ENCODE measurements at regions not wholly inside any gene's neighbourhood (a gene's known extent, or its start where the extent isn't known, plus 50 kb on each side); places are given as distances from the start of the nearest gene placed in this dataset.

DNA sequence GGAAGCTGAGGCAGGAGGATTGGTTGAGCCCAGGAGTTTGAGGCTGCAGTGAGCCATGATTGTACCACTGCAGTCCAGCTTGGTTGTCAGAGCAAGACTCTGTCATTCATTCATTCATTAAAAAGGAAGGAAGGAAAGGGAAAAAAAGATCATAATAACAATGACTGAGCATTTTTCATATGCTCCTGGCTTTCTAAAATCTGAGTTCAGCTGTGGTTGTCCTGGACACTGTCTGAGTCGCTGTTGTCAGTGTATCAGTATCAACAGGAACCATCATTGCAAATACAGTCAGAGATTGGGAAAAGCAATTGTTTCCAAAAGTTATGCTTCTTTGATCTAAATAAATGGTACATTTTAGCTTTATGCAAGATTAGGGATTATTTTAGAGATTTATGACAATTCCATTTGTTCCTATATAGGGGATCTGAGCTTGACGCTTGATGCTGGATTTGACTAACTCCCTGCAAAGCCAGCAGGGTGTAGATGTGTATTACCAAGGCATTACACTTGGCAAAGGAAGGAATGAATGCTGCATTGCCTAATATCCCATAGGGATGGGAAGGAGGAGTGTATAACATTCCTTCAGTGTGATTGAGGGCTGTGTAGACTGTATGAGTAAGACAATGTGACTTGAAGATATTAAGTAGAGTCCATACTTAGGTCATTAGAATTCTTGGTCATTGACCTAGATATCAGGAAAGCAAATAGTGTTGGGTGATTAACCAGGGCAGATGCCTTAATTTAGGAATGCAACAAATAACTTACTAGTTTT, 100.2 kb downstream of the DISP1 start:
- DNase-seq: no peak

DNA sequence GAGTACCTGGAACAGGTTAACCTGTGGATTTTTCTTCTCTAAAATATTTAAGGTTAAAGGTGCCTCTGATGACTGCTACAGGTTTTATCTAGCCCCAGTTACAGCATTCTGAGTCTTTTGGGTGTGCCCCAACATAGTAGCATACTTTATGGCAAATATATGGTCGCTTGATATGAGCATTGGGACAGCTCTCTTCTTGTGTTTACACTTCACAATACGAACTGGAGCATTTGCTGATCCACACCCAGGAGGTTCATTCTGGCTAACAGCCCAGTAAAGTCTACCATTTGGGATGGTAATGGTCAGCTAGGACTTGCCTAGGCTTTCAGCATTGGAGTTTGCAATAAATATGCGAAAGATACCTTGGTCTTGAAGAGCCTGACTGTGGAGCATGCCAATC, 101.3 kb downstream of the DISP1 start:
- DNase-seq: no peak

DNA sequence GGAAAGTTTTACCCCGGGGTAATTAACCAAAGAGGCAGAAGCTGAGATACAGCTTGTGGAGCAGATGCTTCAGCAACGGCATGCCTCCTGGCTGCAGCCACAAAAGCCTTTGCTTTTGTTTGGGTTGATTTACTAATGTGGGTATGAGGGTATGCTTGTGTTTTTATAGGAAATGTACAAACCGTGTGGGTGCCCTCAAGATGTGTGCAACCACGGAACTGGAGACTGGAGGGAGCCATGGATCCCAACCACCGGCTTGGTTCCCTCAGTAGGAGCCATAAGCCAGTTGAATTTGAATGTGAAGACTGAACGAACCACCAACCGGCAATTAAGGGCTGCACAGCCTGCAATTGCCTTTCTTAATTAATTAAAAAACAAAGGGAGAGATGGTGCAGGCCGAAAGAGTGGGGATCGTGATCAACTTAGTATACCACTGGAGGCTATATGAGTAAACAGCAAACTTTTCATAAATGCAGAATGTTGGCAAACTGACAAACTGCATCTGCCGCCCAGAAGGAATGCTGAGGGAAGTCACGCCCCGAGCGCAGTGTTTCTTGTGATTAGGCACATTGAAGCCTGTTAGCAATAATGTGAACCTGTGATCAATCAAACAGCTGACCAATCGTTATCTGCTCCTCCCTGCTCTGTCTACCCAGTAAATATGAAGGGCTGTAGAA, 104.1 kb downstream of the DISP1 start:
- no peak for DNase-seq

DNA sequence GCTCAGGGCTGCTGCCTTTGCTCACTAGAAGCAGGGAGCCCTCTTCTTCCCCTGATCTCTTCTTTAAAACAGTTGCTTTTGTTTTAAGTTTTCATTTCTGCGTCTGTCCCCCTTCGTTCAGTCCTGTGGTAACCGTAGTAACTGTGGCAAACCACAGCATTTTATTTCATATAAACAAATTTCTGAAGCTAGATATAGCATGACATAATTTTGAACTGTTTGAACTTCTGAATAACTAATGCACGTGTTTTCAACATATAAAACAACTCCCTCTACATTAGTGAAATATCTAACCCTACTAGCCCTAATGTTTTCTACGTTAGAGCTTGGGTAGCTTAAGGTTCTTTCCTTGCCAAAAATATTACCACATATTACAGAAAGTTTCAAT, 104.6 kb downstream of the DISP1 start:
- DNase-seq: no peak

DNA sequence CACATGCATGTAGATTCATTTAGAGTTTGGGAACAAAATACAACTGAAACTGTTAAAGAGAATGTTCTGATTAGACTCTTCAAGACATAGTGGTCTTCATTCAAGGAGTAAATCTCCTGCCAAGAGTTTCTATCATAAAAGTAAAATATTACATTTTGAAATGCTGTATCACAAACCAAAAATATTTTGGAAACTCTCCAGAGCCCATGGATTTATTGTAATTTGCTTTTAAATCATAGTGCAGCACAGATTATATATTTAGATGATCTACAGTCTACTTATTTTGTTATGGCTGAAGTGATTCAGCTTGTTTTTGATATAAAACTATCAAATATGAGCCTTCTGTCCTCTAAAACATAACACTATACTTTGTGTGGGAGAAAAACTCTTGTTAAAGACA, 105.3 kb downstream of the DISP1 start:
- DNase-seq: no peak

DNA sequence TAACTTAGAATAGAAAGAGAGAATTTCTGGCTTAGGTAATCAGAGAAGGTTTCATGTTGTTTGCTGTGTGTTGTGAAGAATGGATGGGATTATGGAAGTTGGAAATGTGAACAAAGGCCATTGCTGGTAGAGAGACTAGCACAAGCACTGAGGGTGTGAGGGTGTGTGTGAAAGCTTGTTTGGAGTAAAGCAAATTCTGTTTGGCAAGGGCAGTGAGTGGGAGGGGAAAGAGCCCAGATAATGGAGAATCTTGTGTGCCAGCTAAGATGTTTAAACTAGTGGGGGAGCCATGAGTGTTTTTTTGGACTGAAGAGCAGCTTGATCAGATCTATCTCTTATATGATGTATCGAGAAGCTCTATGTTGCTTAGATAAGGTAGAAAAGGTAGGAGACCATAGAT, 107.1 kb downstream of the DISP1 start:
- no peak for DNase-seq

DNA sequence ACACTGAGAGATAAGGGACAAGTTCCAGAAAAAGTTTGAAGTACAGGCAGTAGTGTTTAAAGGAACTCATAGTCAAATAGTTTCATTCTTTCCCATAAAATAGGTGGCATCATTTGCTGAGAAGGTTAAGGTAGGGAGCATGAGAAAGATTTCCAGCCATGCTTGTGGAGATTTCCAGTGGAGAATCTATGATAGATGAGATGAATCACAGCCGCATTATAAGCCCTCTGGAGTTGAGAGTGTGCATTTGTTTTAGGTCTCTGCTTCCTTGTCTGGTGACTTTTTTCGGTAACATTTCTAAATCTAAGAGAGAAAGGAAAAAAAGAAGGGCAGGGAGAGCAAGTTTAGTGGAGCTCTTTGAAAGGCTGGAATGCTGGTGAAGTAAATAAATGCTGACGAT, 108.7 kb downstream of the DISP1 start:
- no peak for DNase-seq

DNA sequence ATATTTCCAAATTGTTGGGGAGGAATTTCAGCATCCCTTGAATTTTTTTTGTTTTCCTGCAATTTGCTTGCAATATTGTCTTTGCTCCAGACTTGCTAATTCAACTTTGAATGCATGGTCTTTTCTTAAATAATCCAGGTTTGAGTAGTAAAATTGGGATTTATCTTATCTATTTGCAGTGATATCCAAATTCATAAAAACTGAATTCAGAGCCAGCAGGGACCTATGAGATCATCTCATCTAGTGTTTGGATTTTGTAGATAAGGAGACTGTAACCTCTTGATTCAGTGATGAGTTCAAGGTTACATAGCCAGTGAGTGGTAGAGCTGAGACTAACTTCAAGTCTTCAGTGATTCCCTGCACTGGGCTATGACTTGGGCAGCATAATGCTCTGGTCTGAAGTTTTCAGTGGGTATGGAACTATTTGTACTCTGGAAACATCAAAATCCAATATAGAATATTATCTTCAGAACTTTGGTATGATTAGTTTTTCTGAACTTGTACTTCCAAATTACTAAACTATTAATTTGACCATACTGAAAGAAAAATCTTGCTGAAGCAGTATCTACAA, 109.4 kb downstream of the DISP1 start:
- DNase-seq: no peak

DNA sequence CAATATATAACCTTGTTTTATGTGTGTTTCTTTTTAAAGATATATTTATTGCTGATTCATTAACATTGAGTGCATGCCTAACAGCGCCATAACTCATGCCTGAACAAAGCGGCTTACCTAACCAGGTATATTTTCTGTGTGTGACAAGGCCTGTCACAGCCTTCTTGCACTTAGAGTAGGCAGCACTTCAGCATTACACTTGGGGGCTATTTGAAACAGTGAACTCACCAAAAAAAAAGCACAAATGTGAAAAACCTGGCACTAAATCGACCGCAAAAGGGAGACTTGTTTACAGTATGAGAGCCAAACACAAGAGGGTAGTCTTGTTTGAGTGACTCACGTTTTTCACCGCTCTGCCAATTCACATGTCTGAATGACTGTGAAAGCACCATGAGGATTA, 111.7 kb downstream of the DISP1 start:
- DNase-seq: no peak

DNA sequence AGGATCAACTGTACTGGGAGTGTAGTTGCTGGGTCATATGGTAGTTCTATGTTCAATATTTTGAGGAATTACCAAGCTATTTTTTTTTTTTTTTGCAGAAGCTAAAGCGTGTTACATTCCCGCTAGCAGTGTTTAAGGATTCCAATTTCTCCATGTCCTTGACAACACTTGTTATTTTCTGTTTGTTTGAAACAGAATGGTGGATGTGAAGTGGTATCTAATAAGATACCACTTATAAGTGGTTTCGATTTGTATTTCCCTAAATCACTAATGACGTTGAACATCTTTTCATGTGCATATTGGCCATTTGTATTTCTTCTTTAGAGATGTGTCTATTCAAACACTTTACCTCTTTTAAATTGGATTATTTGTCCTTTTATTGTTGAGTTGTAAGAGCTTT, 112.2 kb downstream of the DISP1 start:
- no peak for DNase-seq

DNA sequence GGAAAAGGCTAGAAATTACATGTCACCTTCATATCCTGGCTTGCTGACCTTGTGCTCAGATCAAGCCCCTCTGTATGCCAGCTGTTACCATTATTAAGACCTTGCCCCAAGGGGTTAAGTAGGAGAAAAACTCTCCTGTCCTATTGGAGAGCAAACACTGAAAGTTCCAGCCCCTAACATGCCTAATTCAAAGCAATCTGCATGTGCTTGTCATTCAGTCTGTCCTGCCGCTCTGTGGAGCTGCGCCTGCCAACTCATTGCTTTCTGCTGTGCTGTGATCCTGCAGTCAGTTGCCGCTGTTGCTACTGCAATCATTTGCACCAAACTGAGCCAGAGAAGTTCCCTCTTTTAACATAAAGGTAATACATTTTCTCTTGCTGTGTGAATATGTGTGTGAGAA, 113.4 kb downstream of the DISP1 start:
- no peak for DNase-seq

DNA sequence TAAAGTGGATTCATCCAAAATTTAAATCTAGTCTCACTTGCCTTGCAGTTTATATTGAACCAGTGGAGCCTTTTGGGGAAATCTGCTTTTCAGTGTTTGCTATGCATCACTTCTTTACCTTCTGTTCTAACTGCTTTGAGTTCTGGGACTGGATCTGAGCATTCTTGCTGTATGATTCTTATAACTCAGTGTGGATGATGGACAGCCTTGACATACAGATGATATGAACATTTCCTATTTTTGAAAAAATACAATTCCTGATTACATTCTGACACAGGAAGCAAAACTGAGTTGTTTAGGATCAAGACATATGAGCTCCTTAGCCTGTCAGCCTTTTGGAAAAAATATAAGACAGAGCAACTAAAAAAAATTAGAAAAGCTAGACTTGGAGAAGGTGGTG, 115.2 kb downstream of the DISP1 start:
- DNase-seq: no peak

DNA sequence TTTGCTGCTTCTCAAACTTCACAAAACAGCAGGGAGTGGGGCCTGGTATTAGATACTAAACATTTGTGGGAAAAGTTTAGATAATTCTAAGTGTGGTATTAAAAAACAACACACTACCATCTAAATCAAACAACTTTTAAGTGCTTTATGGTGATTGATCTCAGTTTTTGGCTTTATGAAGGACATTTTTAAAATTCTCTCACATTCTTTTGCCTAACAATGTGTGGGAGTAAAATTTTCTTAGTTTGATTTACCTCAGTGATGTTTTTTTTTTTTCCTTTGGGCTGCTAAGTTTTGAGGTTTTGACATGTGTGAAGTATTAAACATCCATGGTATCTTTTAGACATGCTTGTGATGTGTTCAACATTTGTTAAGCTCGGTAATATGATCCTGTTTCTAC, 116.2 kb downstream of the DISP1 start:
- DNase-seq: no peak

DNA sequence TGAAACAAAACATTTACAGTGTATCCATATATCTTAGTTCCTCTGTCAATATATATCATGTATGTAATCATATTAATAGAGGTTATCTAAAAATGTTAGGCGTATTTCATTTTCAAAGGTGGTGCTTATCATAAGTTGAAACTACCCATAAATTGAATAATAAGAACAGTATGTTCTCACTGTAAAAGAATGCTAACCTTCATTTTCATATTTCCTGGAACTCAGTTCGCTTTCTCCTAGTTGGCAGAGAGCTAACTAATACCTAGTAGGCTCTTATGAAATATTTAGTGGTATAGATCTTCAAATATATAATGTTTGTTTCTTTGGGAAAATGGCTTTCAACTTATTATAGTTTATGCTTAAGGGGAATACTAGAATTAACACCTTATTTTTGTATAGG, 118.4 kb downstream of the DISP1 start:
- no peak for DNase-seq

DNA sequence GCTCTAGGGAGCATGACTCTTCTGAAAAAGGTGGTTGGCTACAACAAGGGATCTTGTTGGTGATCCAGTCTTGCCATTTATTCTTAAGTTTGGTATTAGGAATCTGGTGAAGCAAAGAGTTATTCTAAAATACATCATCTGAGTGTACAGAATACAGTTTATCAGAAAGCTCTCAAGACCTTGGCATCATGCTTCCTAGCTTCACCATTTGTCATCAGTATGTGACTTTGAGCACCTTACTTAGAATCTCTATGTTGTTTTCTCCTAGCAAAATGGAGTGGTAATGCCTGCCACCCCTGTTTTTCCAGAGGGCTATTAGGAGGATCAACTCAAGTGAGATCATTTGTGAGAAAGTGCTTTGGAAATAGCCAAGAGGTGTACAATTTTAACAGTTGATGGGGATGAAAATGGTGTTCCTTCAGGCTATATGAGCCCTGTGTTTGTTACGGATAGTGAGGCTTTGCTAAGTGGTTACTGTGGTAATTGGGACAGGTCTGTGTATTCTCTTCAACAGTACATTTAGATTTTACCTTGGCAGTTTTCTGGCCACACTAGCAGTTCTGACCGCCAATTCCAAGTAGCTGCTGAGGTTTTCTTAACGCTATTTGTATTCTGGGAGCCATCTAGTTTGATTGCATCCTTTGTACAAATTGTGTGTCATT, 120.5 kb downstream of the DISP1 start:
- no peak for DNase-seq

DNA sequence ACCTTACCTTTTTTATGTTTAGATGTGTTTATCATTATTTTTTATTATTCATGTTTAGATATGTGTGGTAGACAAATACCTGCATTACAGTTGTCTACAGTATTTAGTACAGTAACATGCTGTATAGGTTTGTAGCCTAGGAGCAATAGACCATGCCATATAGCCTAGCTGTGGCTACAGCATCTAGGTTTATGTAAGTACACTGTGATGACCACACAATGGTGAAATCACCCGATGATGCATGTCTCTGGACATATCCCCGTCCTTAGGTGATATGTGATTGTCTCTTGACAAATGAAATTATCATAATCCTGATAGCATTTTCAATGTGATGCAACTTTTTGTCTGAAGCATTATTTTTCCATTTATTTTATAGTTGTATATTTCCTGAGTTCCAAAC, 121.2 kb downstream of the DISP1 start:
- no peak for DNase-seq

DNA sequence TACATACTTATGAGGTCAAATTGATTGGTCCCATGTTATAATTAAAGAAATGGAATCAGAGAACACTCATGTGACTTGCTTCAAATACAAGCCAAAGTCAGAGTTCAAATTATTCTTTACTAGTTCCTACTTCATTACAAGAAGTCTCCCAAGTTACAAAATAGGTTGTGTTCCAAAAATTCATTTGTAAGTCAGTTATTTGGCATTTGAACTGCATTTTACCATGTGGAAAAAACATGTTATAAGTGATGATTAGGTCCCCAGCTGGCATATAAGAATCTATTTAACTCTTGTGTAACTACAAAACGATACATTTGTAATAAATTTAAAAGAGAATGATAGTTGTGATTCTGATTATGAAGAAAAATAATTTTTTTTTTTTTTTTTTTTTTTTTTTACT, 124.1 kb downstream of the DISP1 start:
- DNase-seq: no peak

DNA sequence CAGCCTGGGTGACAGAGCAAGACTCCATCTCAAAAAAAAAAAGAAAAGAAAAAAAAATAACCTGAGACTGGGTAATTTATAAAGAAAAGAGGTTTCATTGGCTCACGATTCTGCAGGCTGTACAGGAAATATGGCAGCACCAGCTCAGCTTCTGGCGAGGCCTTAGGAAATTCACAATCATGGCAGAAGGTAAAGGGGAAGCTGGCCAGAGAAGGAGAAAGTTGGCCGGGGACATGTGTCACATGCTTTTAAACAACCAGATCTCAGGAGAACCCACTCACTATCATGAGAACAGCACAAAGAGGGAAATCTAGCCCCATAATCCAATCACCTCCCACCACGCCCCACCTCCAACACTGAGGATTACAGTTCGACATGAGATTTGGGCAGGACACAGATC, 125.3 kb downstream of the DISP1 start:
- DNase-seq: no peak

DNA sequence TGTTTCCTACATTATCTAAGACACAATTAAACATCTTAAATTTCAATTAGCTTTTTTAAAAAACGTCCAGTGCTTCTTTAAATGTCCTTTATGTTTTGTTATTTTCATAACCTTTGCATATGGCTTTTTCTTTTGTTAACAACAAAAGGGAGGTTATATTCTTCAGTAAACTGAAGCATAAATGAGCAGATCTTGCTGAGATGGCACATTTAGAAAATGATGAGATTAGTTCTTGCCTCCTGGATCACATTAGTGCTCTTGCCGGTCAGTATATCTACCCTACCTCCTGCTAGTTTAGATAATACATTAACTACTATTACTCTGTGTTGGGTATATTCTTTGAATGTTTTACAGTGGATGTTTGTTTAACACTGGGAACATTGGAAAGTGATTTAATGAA, 126.1 kb downstream of the DISP1 start:
- DNase-seq: no peak

DNA sequence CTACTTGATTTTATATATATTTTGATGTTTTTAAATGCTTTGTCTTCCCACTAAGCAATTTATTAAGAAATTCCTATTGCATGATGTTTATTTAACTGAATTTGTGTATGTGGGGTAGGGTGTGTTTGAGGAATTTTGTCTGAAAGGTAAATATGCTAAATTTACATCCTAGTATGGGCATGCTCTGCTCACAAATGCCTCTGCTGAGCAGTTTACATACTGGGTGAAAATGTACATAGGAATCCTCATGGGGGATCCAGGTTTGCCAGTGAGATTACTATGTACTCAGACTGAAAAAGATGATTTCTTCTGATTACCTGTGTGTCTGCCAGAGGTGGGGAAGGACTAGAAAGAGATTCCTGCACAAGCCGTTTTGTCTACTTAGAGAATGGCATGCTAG, 126.6 kb downstream of the DISP1 start:
- no peak for DNase-seq

DNA sequence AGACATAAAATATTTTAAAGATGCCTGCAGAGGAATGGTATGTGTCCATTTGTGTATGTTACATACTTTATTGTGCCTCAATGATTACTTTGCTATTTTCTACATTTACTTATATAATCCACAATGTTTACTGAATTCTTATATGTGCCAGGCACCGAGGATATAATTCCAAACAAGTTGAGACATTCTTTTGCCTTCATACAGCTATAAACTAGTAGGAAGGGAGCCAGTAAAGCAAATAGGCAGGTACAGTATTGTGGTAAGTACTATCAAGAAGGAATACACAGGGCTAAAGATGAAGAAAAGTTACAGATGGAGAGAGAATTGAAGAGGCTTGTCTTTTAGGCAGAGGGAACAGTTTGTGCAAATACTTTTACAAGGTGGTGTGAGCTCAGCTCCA, 131.6 kb downstream of the DISP1 start:
- DNase-seq: no peak

DNA sequence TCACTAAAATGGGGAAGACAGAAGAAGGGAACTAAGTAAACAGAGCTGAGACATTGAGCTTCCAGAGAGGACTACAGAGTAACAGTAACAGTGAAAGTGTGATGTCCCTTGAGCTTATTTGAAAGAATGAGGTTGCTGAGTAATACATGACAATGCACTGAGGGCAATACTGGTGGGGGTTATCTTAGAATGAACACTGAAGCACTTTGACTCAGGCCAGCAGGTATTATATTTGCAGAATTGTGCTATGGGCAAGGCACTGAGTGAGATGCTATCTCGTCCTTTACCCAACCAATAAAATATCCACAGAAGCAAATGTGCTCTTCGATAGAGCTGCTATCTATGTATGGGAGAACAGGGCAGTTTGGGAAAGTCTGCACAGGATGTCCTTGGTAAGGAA, 133.2 kb downstream of the DISP1 start:
- DNase-seq: no peak

DNA sequence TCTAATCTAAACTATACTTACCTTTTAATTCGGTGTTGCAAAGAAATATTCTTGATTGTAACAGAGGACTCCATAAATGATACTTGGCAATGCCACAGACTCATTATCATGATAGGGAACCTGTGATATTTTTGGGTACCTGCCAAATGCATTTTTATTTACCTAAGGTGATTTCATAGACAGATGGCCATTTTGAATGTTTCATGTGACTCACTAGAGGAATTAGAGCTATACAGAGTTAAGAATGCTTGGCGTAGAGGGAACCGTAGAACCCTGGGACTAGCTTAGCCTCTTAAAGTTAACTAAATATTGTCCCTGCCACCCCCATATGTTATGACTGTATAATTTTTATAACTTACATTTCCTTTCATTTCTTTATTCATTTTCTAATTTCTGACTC, 136.1 kb downstream of the DISP1 start:
- DNase-seq: no peak

DNA sequence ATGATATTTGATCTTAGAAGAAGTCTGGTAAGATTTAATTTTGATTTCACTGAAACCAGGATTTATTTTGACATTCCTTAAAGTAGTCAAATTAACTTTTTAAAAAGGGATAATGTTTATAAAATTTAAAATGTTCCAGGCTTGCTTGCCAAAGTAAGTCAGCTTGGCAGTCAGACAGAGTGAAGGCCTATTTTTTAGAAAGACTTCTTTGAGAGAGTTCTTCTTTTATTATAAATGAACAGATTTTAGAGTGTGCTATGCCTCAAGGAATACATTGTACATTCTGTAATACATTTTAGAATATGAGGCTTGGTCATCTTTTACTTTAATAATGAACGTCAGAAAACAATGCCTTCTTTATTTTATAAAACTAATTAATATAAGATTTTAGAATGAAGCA, 138.7 kb downstream of the DISP1 start:
- DNase-seq: no peak

Measured in stimulated activated CD4-positive, alpha-beta T cell treated with anti-CD3 and anti-CD28 coated beads, Interleukin-4, amount 100 ng/mL, for 1 hour (primary cell).